HG03196 (cell line): ENCODE measurements at regions not wholly inside any gene's neighbourhood (a gene's known extent, or its start where the extent isn't known, plus 50 kb on each side); places are given as distances from the start of the nearest gene placed in this dataset.

Source experiments
- ATAC-seq: cut with Tn5 transposase; IDR thresholded peaks from one replicate; pipeline ENCODE4 v1.9.1; 2021; ENCODE audit not compliant: unreplicated experiment

DNA sequence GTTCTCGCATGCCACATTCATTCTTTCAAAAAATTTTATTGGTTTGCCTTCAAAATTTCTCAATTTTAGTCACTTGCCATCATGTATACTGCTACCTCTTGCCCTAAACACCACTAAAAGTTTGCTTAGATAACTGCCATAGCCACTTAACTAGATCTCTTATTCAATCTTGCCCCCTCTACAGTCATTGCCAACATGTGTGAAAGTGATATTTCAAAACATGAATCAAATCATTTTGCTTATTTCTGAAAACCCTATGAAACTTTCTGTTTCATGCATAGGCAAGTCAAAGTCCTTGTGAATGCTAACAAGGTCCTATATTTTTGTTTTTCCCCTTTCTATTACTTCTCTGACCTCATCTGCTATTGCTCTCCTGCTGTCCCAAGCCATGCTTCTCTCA is 397.1 kb downstream of the KCNJ3 start:
- ATAC-seq = no peak

DNA sequence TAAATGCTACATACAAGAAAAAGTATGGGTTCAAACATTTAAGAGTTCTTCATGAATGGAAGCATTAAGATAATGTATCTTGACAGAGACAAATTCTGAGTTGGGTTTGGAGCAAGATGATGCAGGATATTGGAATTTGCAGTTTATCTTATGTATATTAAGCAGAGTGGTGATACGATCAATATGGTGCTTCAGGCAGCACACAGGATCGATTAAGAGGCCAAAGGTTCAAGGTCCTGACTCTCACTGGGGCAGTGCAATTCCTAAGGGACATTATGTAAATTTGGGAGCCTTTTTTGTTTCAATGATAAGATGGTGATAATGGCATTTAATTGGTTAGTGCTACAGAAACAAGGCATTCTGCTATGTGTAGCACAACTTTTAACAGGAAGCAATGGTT is 381.9 kb downstream of the KCNJ3 start:
- no peak for ATAC-seq

DNA sequence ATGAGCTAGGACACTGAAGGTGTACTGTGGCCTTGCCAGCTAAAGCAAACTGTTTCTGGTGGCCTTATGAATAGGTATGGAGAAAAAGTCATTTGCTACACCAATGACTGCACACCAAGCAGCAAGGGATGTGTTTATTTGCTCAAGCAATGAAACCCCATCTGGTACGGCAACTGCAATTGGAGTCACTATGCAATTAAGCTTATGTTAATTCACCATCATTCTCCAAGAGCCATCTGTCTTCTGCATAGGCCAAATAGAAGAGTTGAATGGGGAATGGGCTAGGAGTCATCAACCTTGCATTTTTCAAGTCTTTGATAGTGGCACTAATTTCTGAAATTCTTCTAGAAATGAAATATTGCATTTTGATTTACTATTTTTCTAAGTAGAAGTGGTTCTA is 372.0 kb downstream of the KCNJ3 start:
- ATAC-seq = no peak

DNA sequence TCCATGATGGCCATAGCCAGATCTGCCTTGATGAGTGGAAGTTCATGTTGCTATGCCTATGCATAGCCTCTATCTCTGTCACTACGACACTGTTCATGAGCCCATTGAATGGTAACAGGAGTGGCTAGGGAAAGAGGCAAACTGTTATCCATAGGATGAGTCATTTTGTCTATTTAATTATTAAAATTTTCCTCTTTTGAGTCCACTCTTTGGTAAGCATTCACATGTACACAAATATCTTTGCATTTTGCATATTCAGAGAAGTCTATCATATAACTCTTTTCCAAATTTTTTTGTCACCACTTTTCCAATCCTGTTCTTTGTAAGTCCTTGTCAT is 364.4 kb downstream of the KCNJ3 start:
- no peak for ATAC-seq

DNA sequence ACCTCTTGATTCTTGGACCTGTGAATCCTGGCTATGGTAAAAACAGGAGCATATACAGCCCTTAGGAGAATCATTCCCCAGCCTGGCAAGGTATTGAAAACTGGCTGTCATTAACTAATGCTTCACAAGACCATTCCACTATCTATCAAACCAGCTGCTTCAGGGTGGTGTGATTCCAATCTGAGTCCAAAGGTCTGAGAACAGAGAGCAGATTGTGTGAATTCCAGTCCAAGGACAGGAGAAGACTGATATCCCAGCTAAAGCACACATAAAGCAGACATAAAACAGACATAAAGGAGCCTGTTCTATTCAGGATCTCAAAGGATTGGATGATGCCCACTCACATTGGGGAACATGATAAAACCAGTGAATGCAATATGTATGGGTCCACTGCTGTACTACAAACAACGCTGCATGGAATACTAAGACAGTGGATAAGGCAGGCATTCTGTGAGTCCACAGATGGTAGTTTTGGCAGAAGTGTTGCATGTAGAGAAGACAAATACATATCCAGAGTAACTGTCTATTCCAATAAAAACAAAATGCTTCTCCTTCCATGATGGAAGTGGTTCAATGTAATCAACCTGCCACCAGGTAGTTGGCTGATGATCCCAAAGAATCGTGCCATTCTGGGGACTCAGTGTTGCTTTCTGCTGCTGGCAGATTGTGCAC is 363.9 kb downstream of the KCNJ3 start:
- no peak for ATAC-seq

DNA sequence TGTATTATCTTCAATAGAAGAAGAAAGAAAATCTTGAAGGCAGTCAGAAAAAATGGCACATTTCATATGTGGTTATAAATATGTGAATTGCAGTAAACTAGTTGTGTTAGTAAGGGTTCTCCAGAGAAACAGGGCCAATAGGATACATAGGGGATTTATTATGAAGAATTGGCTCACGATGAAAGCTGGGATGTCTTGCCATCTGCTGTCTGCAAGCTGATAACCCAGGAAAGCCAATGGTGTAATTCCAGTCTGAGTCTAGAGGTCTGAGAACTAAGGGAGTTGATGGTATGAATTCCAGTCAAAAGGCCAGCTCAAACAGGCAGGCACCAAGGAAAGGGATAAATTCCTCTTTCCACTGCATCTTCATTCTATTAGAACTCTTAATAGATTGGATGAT is 362.4 kb downstream of the KCNJ3 start:
- no peak for ATAC-seq

DNA sequence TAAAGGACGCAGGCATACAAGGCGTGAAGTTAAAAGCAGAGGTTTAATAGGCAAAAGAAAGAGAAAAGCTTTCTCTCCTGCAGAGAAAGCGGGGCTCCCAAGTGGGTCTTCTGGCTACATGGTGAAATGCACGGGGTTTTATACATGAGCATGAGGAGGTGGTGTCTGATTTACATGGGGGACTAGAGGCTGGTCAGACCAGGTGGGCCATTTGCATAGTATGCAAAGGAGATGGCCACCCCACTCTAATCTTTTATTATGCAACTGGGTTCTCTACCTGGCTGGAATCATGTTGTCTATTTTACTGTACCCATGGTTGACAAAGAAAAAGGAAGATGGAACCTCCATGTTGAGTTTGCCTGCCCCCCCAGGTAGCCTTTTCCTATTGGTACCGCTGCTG is 356.2 kb downstream of the KCNJ3 start:
- no peak for ATAC-seq

DNA sequence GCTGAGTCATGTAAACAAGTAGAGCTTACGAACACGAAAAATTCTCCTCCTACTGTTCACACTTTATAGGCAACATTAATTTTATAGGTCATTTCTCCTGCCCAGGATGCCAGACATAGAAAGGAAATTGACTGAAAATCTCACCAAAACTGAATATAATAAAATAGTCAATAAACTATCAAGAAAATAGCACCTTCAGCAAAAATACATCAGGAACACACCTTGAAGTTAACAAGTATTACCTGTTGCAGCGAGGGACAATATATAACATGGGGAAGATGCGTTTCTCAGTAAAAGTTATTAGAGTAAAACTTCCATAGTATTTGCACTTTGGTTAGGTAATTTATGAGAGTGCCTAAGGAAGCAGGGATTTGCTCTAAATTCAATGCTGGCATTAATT is 344.6 kb downstream of the KCNJ3 start:
- ATAC-seq = no peak

DNA sequence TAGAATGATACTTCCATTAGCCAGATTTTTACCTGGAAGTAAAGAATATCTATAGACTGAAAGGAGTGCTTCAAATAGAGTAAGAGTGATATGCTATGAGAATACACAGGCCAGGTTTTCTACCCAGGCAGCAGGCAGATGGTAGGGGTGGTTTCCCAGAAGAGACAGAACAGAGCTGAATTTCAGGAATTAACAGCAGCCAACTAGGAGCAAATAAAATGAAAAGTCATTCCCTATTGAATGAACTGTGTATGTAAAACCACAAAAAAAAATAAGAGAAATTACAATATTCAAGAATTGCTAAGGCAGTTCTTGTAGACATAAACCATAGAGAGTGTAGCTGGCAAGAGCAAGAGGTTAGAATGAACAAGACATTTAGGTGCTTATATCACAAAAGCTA is 336.8 kb downstream of the KCNJ3 start:
- no peak for ATAC-seq

DNA sequence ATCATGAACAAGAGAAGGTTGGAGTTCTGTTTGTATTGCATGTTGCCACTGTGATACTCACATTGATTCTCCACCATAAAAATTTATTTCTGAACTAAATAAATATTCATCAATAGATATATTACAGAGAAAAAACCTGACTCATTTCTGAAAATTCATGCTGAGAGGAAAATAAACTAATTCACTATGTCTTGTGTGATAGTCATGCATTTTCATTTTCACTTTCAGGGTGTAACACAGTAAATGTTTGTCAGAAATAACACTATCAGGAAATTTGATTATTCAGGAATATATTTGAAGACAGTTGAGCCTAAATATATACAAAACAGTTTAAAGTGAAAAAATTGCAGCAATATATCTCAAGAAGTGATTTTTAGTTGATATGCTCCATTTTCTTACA is 335.2 kb downstream of the KCNJ3 start:
- ATAC-seq = no peak

DNA sequence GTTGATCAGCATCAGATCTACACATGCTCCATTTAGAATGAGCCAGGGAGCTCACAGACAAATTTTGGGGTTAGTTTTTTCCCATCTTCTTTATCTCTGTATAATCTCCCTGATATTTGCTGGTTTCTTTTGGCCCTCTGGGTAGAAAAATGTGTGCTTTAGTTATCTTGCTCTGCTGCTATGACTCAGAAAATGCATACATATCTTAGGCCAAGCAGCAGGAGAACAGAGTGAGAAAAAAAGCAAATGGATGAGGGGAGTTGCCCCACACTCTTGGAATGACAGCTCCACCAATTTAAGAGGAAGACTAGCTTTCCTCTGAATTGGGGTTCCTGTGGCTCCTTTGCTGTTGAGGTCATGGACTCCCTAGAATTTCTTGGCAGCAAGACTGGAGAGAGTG is 331.8 kb downstream of the KCNJ3 start:
- no peak for ATAC-seq

DNA sequence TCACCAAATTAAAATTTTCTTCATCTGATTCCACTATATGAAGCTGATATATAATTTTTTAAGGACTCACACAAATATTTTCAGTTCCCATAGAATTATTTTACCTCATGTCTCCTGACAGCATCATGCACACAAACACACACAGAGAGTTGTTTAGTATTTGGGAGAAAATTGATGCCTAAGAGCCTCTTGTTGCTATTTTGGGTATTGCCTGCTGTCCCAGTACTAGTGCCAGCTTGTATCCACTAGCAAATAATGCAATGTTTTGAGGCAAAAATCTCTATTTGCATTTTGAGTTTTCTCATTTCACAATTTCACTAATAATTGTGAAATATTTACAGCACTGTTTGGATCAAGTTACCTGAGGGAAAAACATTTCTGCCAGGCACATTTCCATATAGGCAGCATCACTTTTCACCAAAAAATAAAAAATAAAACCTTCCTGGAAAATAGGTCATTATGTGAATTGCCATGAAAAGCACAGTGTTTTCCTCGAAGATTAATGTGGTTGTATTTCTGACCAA is 328.2 kb downstream of the KCNJ3 start:
- no peak for ATAC-seq

DNA sequence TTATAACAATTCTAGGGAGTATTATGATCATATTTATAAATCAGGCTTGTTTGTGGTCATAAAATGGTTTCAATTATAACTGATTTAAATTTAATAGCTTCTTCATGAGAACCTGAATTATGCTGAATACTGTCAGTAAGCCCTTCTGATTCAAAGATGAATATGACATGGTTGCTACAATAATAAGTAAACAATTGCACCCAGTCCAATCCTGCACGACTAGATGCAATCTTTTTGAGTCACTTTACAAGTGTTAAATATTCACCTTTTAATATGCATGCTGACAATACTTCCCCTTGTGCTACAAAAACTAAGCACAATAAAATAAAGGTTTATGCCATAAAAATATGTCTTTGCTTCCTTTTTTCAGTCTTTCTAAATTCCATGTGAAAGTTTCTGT is 325.2 kb downstream of the KCNJ3 start:
- no peak for ATAC-seq

DNA sequence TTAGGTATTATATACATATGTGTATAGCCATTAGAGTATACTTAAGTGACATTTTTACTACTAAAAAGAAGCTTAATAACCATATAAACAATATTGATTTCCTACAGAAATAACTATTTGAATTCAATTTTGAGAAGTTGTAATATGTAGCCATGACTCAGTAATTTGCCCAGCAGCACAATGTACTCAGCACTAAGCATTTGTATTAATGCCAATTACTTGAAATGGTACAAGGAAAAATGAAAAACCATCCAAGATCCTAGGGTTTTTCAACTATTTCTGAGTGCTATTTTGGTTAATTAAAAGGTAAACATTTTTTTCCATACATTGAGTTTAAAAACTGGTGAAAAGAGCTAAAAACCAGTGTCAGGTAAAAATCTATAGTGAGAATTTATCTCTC is 324.0 kb downstream of the KCNJ3 start:
- no peak for ATAC-seq

DNA sequence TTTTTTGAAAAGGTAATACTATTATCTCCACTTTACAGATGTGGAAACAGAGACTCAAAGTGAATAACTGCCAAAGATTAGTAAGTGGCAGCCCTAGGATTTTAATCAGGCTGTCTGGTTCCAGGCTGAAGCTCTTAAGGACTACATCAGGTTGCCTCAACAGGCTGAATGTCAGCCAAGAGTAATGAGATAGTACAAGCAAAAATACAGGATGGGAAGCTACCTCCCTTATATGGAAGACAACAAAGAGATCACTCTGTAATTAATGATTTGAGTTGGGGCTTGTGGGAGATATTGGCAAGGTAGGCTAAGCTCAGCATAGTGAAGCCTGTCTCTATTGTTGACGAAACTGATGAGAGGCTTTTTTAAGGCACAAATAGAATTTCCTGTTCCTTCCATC is 323.1 kb downstream of the KCNJ3 start:
- ATAC-seq = no peak

DNA sequence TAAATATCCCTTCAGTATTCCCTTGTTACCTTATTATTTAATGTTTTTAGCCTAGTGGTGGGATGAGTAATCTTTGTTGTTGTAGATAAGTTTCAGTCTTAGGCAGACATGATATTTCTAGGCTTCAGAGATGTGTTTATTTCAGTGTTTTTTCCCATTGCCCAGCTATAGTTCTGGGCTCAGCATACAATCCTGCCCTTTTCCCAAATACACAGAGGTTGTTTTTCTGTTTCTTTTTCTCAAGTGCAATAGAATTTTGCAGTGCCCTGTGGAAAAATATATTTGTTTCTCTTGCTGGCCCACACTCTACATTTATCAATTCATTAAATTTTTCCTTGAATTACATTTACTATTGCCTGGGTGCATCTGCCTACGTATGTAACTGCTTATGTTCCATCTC is 321.8 kb downstream of the KCNJ3 start:
- ATAC-seq = no peak

DNA sequence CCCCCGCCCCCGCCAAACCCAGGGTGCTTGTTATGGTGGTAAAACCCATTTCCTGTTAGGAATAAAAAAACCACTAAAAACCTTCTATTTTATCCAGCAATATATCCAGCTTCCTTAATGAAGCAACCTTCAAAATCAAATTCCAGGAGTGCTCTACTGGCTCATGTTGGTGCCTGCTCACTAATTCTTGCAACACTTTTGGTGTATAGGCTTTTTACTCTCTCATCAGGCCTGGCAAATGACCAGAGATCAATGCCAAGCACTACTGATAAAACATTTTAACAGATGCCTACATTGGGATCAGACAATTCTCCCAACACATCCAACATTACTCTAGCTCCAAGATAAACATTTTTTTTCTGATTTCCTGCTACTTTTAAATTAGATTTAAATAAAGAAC is 312.4 kb downstream of the KCNJ3 start:
- ATAC-seq = no peak

DNA sequence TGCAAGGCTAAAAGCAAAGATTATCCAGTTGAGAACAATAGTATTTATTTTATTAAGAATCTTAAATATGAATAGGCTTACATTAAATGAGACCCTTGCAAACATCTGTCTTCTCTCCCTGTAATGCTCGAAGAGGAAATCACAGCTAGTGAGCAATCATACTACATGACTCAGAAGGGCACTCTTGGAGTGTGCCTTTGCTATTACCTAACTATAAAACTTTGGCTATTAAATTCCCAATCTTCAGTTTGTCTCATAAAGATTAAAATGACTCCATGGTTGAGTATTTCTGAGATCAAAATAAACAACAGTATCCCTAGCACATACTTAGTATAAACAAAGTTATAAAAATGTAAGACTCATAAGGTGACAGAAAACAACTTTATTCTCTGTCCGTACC is 296.9 kb downstream of the KCNJ3 start:
- ATAC-seq = no peak

DNA sequence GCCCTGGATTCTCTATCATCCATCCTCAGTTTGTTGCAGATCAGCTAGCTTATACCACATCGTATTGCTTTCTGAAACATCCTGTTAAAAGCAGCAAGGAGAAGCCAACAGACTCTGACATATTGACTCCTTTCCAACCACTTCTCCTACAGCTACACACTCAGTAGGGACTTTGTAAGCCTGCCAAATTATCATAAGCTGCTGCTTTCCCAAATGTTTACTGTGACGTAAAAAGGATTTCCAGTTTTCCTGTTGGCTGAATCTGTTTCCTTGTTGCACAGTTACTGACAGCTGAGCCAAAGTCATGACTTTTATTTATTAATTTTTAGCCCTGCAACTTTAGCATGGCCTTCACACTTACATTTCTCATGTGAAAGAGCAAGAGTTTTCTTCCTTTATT is 294.3 kb downstream of the KCNJ3 start:
- ATAC-seq = no peak

DNA sequence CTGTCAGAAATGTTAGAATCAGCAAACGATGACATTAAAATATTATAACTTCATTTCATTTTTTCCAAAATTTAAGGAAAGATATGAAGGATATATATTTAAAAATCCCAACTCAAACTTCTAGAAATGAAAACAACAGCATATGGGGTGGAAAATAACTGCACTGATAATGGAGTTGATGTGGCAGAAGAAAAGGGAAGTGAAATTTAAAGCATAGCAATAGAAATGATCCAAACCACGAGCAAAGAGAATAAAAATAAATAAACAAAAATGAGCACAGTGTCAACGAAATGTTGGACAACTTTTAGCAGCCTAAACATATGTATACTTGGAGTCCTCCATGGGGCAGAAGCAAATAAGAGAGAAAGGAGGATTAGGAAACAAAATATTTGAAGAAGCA is 280.2 kb downstream of the KCNJ3 start:
- ATAC-seq = no peak

DNA sequence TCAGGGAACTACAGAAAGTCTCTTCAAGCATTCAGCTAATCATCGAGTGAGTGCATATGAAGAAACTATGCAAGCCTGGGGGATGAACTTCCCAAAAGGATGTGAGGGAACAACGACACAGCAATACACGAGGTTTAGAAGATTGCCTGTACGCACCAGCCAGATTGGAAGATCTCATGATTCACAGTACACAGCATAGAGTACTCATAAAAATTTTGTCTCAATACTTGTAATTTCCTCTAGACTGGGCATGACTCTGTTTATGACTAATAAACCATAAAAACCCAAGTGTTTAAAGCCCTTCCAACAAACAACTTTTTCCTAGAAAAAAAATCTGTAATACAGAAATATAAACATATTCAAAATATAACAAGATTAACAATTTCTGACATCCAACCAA is 279.7 kb downstream of the KCNJ3 start:
- no peak for ATAC-seq

DNA sequence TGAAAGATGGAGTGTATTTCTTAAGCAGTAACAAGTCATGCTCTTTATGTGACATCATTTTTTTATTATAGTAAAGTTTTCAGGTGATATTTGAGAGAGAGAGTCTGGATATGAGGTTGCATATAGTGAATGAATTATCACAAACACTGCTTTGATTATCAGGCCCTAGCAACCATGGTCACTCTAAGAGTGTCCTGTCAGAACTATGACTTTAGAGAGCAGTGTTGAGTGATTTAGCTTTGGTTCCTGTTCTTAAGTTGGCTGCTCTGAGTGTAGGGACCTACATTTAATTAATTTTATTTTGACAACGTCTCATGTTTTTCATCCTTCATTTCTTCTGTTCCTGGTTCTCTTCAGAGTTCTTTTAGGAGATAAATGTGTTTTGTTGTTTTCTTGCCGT is 275.5 kb downstream of the KCNJ3 start:
- ATAC-seq = no peak

DNA sequence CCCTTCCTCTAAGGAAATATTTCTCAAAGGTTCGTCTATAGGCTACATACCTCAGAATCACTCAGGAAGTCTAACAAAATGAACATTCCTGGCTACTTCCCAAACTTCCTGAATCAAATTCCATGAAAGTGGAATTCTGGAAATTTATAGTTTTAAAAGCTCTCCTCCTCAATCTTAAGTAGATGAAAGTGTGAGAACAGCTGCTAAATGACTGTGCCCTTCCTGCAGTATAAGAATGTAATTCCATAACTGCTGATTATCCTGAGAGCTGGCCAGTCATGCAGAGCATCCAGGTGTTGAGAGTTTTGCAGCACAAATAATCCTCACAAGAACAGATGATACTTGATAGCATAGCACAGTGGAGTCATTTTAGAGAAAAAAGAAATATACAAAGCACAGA is 265.0 kb downstream of the KCNJ3 start:
- ATAC-seq = no peak

DNA sequence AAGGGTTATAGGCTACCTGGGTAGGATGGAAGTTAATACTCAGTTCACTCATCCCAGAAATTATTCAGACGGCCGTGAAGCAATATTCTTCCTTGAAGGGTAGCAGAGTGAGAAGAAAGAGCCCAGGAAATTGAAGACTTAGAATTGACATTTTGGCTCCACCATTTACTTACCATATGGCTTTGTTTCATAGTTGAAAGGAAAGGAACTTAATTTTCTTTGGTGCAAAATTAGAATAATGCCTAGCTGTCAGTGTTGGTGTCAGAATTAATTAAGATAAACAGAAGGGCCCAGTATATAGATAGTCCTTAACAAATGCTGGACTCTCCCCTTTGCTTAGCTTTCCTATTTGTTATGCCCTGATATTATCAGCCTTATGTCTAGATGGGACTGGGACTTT is 263.2 kb downstream of the KCNJ3 start:
- no peak for ATAC-seq
